Right lobe of liver (tissue), 6 donors: ENCODE measurements at regions not wholly inside any gene's neighbourhood (a gene's known extent, or its start where the extent isn't known, plus 50 kb on each side); places are given as distances from the start of the nearest gene placed in this dataset.
"Not testable (repeated sequence)": the region's sequence is repeated elsewhere in the genome, so short reads cannot be mapped to it uniquely, and the experiment has no call there.

Source experiments
- ATAC-seq, 4 donors: fragments of 200-7000 bp; cut with Tn5 transposase; one replicate each; pipeline ENCODE4 v1.9.1; 2020; ENCODE audit warnings: mild to moderate bottlenecking in 4 of 4, moderate library complexity in 4 of 4
- DNase-seq, 3 donors: peaks; one replicate each; pipeline ENCODE4 v3.0.0-alpha.2; 2020
- H3K27ac ChIP-seq, 3 donors: fragments of 200-600 bp; one replicate each; pipeline ENCODE4 v1.8.0; 2022
- H3K27me3 ChIP-seq, 2 donors: fragments of 200-600 bp; one replicate each; pipeline ENCODE4 v1.8.0; 2022
- H3K36me3 ChIP-seq, 4 donors: fragments of 200-600 bp; sonication (generic) in 1 of 4; one replicate each; pipeline versions ENCODE4 v1.5.1 to v1.8.0; 2017 to 2022; ENCODE audit warnings: control low read depth in 1 of 4
- H3K4me1 ChIP-seq, 4 donors: fragments of 200-600 bp; sonication (generic) in 1 of 4; one replicate each; pipeline versions ENCODE4 v1.5.1 to v1.8.0; 2017 to 2022; ENCODE audit warnings: control low read depth in 1 of 4
- H3K4me3 ChIP-seq, 3 donors: fragments of 200-600 bp; one replicate each; pipeline ENCODE4 v1.8.0; 2022
- H3K9me3 ChIP-seq, 4 donors: fragments of 200-600 bp; sonication (generic) in 1 of 4; one replicate each; pipeline versions ENCODE4 v1.5.1 to v1.8.0; 2017 to 2022; ENCODE audit warnings: control low read depth in 1 of 4
- CTCF ChIP-seq, 4 donors: fragments of 200-600 bp in 3 of 4; fragments of 450-650 bp in 1 of 4; IDR thresholded peaks; one replicate each; pipeline versions ENCODE4 v1.5.1 to v1.8.0; 2016 to 2022; ENCODE audit warnings: antibody characterized with exemption in 4 of 4, mild to moderate bottlenecking in 2 of 4
- POLR2A ChIP-seq: fragments of 450-650 bp; IDR thresholded peaks from one replicate; pipeline ENCODE4 v1.6.1; 2017; ENCODE audit warnings: antibody characterized with exemption, mild to moderate bottlenecking
- WGBS: methylation state at CpG from one replicate; pipeline ENCODE4 v1.1.6; 2018; ENCODE audit warnings: low coverage, low lambda C conversion rate; ENCODE audit not compliant: insufficient coverage; ENCODE audit errors: missing lambda C conversion rate; 5-methylcytosine and 5-hydroxymethylcytosine counted together
- intact Hi-C, 2 donors: fragments of 100-400 bp; cut with DNase I; formaldehyde crosslinking; loops; one replicate each; pipeline versions ENCODE4 v1.11.2 to v1.14.1; 2022
- donor health status: DM: no; HTN: yes; CAD: no.
- donor health status: DM: no; HTN: no; CAD: no.
- donor health status: DM: no; HTN: no; CAD: no.
- donor health status: DM: no; HTN: yes; CAD: no.
- donor health status: DM: no; HTN: yes; CAD: no.

- Histone ChIP-seq H3K4me1 (no peaks in the 10 kb centered on the region), H3K27me3 (no peaks in the 10 kb centered on the region), H3K4me3 (no peak overlapping the region), H3K36me3 (no peaks in the 10 kb centered on the region), H3K9me3 (no peaks in the 10 kb centered on the region), H3K27ac (no peak overlapping the region)
- 31% methylated on average over 2 of the region's 2 CpGs for WGBS
- DNase-seq: no peak
- ATAC-seq: no peak
- intact Hi-C loops: no loop called here
- no peak for TF ChIP-seq CTCF (IDR thresholded peaks at IDR 0.05)
These were observed 276.7 kb upstream of the ECI2 start for GRCh38 chr6:4412077-4412476.

GRCh38 chr6:4407710-4408109, 272.3 kb upstream of the ECI2 start:
- intact Hi-C loops: not testable (repeated sequence)
- WGBS: 54% methylated on average over 1 of the region's 1 CpG

GRCh38 chr6:4405621-4406212, 270.3 kb upstream of the ECI2 start:
- Histone ChIP-seq H3K4me3 (no peak overlapping the region), H3K36me3 (no peaks in the 10 kb centered on the region), H3K27ac (no peak overlapping the region), H3K4me1 (no peaks in the 10 kb centered on the region), H3K9me3 (no peaks in the 10 kb centered on the region), H3K27me3 (no peaks in the 10 kb centered on the region)
- intact Hi-C loops: no loop called here
- ATAC-seq (no peak), DNase-seq (no peak)
- TF ChIP-seq CTCF (IDR thresholded peaks at IDR 0.05): no peak
- no peak for TF ChIP-seq POLR2A
- WGBS: no CpG with 5 or more reads among the region's 11 CpGs

More at GRCh38 chr6:4407710-4408109, 272.3 kb upstream of the ECI2 start:
- H3K36me3 ChIP-seq, H3K4me3 ChIP-seq, H3K27ac ChIP-seq, H3K9me3 ChIP-seq, H3K27me3 ChIP-seq, DNase-seq, H3K4me1 ChIP-seq: not testable (repeated sequence)
- peak in 2 of 4 donors; percentile 30 to 38 for ATAC-seq

- intact Hi-C loops: no loop called here
- Histone ChIP-seq H3K36me3 (no peaks in the 10 kb centered on the region), H3K27me3 (no peaks in the 10 kb centered on the region), H3K27ac (no peak overlapping the region), H3K9me3 (no peaks in the 10 kb centered on the region), H3K4me3 (no peak overlapping the region), H3K4me1 (no peaks in the 10 kb centered on the region)
- no peak for ATAC-seq
- WGBS: 75% methylated on average over 2 of the region's 2 CpGs
- DNase-seq: no peak
- TF ChIP-seq POLR2A: no peak
- TF ChIP-seq CTCF (IDR thresholded peaks at IDR 0.05): no peak
These were observed 269.0 kb upstream of the ECI2 start for GRCh38 chr6:4404415-4404814.

GRCh38 chr6:4403828-4404227, 268.5 kb upstream of the ECI2 start:
- no peak for DNase-seq
- Histone ChIP-seq H3K27ac (no peak overlapping the region), H3K36me3 (no peaks in the 10 kb centered on the region), H3K4me1 (no peaks in the 10 kb centered on the region), H3K9me3 (no peaks in the 10 kb centered on the region), H3K4me3 (no peak overlapping the region), H3K27me3 (no peaks in the 10 kb centered on the region)
- TF ChIP-seq CTCF (IDR thresholded peaks at IDR 0.05) (no peak), POLR2A (no peak)
- 61% methylated on average over 3 of the region's 4 CpGs for WGBS
- intact Hi-C loops: no loop called here
- no peak for ATAC-seq
